Mucosa of descending colon (tissue), 3 donors: ENCODE measurements at regions not wholly inside any gene's neighbourhood (a gene's known extent, or its start where the extent isn't known, plus 50 kb on each side); places are given as distances from the start of the nearest gene placed in this dataset.

Experiments used
- ATAC-seq: fragments of 200-7000 bp; cut with Tn5 transposase; one replicate; pipeline ENCODE4 v1.9.1; 2020; ENCODE audit warnings: mild to moderate bottlenecking, moderate library complexity
- DNase-seq, 3 donors: peaks; one replicate each; pipeline ENCODE4 v3.0.0-alpha.2; 2020
- H3K36me3 ChIP-seq: fragments of 200-600 bp; one replicate; pipeline ENCODE4 v1.8.0; 2021; ENCODE audit warnings: low read depth, mild to moderate bottlenecking
- H3K4me1 ChIP-seq: fragments of 200-600 bp; one replicate; pipeline ENCODE4 v1.8.0; 2021; ENCODE audit warnings: low read depth, mild to moderate bottlenecking
- H3K4me3 ChIP-seq: fragments of 200-600 bp; one replicate; pipeline ENCODE4 v1.8.0; 2021; ENCODE audit warnings: mild to moderate bottlenecking
- H3K9me3 ChIP-seq: fragments of 200-600 bp; one replicate; pipeline ENCODE4 v1.8.0; 2021; ENCODE audit warnings: mild to moderate bottlenecking
- intact Hi-C, 2 donors: fragments of 100-400 bp; cut with DNase I in 1 of 2; cut with micrococcal nuclease in 1 of 2; formaldehyde crosslinking; loops; one replicate each; pipeline versions ENCODE4 v1.11.0 to v1.11.1; 2022; cut with DNase I, micrococcal nuclease
- TF ChIP-seq, protein P1 (sequence below): fragments of 200-600 bp; IDR thresholded peaks from one replicate; pipeline ENCODE4 v1.8.0; 2022; ENCODE audit warnings: antibody characterized with exemption, mild to moderate bottlenecking
- donor health status: DM: no; HTN: no; CAD: no; lungs with moderate emphysema.
- donor health status: DM: no; HTN: no; CAD: no.
- donor health status: DM: no; HTN: yes; CAD: no.

DNA sequence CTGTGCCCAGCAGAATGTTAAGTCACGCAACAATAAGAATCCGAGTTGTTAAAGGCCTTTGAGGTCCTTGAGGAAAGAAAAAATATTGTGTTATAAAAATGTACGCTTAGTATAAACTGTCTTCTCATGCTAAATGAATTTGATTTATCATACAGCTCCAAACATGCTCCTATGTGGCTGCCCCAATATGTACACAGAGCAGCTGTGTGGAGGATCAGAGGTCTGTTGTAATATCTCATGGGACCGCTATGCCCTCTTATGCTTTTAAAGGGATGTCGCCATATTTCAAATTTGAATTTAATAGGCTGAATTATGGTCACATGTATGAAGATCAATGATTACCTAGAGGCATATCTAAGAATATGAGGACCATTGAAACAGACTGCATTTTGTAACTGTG, 90.2 kb downstream of the SLC5A7 start:
- H3K9me3 ChIP-seq = no peaks in the 10 kb centered on the region
- H3K36me3 ChIP-seq = no peaks in the 10 kb centered on the region
- TF ChIP-seq, protein P1, sequence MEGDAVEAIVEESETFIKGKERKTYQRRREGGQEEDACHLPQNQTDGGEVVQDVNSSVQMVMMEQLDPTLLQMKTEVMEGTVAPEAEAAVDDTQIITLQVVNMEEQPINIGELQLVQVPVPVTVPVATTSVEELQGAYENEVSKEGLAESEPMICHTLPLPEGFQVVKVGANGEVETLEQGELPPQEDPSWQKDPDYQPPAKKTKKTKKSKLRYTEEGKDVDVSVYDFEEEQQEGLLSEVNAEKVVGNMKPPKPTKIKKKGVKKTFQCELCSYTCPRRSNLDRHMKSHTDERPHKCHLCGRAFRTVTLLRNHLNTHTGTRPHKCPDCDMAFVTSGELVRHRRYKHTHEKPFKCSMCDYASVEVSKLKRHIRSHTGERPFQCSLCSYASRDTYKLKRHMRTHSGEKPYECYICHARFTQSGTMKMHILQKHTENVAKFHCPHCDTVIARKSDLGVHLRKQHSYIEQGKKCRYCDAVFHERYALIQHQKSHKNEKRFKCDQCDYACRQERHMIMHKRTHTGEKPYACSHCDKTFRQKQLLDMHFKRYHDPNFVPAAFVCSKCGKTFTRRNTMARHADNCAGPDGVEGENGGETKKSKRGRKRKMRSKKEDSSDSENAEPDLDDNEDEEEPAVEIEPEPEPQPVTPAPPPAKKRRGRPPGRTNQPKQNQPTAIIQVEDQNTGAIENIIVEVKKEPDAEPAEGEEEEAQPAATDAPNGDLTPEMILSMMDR = no peak
- intact Hi-C loops = no loop called here
- H3K4me3 ChIP-seq = no peak overlapping the region
- no peaks in the 10 kb centered on the region for H3K4me1 ChIP-seq
- ATAC-seq = no peak
- no peak for DNase-seq

DNA sequence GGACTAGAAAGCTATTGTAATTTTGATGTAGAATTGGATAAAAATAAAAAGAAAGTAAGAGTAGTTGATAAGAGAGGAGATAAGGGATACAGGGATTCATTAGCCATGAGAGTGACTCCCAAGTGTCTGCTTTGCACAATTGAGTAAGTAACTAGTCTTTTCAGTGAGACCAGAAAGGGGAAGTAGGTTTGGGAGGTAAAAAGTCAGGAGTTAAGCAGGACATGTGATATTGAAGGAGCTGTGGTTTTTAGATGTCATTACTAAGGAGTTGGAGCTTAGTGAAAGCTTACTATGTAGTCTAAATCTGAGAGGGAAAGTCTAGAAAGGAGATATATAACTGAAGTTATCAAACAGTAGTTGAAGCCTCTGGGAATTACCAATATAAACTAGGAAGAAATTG, 93.4 kb downstream of the SLC5A7 start:
- TF ChIP-seq, protein P1 = no peak
- intact Hi-C loops = no loop called here
- Histone ChIP-seq H3K4me1 (no peaks in the 10 kb centered on the region), H3K36me3 (no peaks in the 10 kb centered on the region), H3K9me3 (no peaks in the 10 kb centered on the region), H3K4me3 (no peak overlapping the region)
- DNase-seq (no peak), ATAC-seq (no peak)

DNA sequence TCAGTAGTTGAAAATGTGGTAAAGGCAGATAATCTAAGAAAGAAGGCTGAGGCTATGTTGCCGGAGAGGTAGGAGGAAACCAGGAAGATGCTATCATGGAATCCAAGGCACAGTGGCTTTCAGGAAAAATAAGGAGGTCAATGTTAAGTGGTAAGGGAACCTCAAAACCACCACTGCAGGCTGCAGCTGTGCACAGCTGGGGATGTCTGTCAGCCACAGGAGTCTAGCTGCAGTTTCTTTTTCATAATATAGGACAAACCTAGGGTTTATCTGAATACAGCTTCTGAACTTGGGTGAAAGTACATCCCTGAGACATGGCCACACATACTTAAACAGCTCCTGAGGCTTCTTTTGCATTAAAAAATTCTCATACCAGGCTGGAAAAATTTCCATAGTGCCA, 93.9 kb downstream of the SLC5A7 start:
- H3K36me3 ChIP-seq = no peaks in the 10 kb centered on the region
- intact Hi-C loops = no loop called here
- H3K4me3 ChIP-seq = no peak overlapping the region
- H3K4me1 ChIP-seq = no peaks in the 10 kb centered on the region
- H3K9me3 ChIP-seq = no peaks in the 10 kb centered on the region
- ATAC-seq (no peak), DNase-seq (no peak)
- TF ChIP-seq, protein P1 = no peak

DNA sequence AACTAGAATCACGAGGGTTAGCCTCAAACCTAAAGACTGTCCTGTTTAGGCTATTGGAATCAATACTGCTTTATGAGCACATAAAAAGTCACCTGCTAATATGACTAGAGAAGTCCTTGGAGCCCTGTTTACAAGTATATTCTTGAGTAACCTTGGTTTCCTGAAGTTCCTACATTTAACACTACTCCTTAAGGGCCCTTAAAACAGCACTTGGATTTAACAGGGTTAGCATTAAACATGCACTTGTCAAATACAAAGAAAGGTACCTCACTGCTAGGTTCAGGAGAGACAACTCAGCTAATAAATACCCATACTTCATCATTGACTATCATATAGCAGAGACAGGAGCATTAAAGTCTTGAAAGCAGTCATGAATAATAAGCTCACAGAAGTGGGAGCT, 96.7 kb downstream of the SLC5A7 start:
- H3K4me1 ChIP-seq = no peaks in the 10 kb centered on the region
- H3K4me3 ChIP-seq = no peak overlapping the region
- no peaks in the 10 kb centered on the region for H3K36me3 ChIP-seq
- intact Hi-C loops = no loop called here
- TF ChIP-seq, protein P1 = no peak
- DNase-seq (no peak), ATAC-seq (no peak)
- no peaks in the 10 kb centered on the region for H3K9me3 ChIP-seq

DNA sequence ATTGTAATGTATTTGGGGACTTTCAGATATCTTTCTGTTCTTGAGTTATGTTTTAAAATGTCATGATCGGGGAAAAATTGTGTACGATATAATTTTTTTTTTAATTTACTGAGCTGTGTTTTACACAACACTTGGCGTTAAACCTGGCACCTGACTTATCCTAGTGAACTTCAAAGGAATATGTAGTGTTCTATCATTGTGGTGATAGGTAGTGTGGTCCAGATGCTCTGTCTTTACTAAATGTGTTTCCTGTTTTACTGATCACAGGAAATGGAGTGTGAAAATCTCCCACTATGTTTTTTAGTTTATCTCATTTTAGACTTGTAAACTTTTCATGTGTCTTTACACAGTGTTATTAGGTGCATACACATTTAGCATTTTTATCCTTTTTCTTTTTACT, 98.0 kb downstream of the SLC5A7 start:
- no peak overlapping the region for H3K4me3 ChIP-seq
- TF ChIP-seq, protein P1 = no peak
- no peaks in the 10 kb centered on the region for H3K36me3 ChIP-seq
- ATAC-seq = no peak
- no peaks in the 10 kb centered on the region for H3K4me1 ChIP-seq
- intact Hi-C loops = no loop called here
- H3K9me3 ChIP-seq = no peaks in the 10 kb centered on the region
- DNase-seq = no peak

DNA sequence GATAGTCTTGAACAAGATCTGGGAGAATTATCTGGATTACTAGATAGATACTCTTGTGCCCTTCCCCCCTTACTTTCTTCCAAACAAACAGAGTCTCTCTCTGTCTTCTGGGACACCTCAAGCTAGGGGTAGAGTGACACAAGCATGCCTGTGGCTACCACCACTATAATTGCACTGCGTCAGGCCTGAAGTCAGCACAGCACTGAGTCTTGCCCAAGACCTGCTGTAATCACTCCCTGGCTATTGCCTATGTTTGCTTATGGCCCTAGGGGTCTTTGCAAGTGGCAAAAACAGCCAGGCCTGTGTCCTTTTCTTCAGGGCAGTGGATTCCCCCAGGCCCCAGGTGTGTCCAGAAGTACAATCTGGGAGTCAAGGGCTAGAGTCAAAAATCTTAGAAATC, 106.6 kb downstream of the SLC5A7 start:
- intact Hi-C loops = no loop called here
- TF ChIP-seq, protein P1 = no peak

More for the DNA sequence above, 106.6 kb downstream of the SLC5A7 start:
- H3K4me3 ChIP-seq = no peak overlapping the region
- ATAC-seq (no peak), DNase-seq (no peak)
- H3K9me3 ChIP-seq = no peaks in the 10 kb centered on the region
- no peaks in the 10 kb centered on the region for H3K4me1 ChIP-seq
- no peaks in the 10 kb centered on the region for H3K36me3 ChIP-seq
